ENCODE measurements at regions not wholly inside any gene's neighbourhood (a gene's known extent, or its start where the extent isn't known, plus 50 kb on each side); places are given as distances from the start of the nearest gene placed in this dataset.

GRCh38 chr6:118725944-118726343 is 74.6 kb upstream of the CEP85L start:
- TF ChIP-seq CTCF (IDR thresholded peaks at IDR 0.05; ENCODE audit: control extremely low read depth in 1 of 3, insufficient read depth in 1 of 3, low read depth in 1 of 3, low read length in 3 of 3) = no peak
- no peak for TF ChIP-seq USF2 (IDR thresholded peaks at IDR 0.05; ENCODE audit: low read length)
- no peak for TF ChIP-seq POLR2A (IDR thresholded peaks at IDR 0.05; ENCODE audit: control extremely low read depth in 1 of 2, low read depth in 2 of 2, low read length in 2 of 2)
- TF ChIP-seq TEAD4 (IDR thresholded peaks at IDR 0.05; ENCODE audit: low read depth, low read length) = no peak
- TF ChIP-seq SIN3A (conservative IDR thresholded peaks at IDR 0.05 in 1 of 2, IDR thresholded peaks at IDR 0.05 in 1 of 2; ENCODE audit: low read depth in 1 of 2, low read length in 2 of 2) = no peak
- no peak for TF ChIP-seq EGR1 (IDR thresholded peaks at IDR 0.05; ENCODE audit: borderline replicate concordance, low read depth, low read length)
- TF ChIP-seq CEBPB (IDR thresholded peaks at IDR 0.05; ENCODE audit: low read depth, low read length) = no peak
- TF ChIP-seq EZH2 (IDR thresholded peaks at IDR 0.05; ENCODE audit: low read depth, low read length, severe bottlenecking) = no peak
- no peak for TF ChIP-seq BACH1 (IDR thresholded peaks at IDR 0.05; ENCODE audit: low read length)
- no peak for TF ChIP-seq MAFK (IDR thresholded peaks at IDR 0.05; ENCODE audit: low read depth, low read length)
- no peak for TF ChIP-seq POLR2AphosphoS5 (IDR thresholded peaks at IDR 0.05; ENCODE audit: low read depth, low read length)

Data from H1 (cell line).